HCT116 (cell line): ENCODE measurements at regions not wholly inside any gene's neighbourhood (a gene's known extent, or its start where the extent isn't known, plus 50 kb on each side); places are given as distances from the start of the nearest gene placed in this dataset.

Experiments
- ATAC-seq: fragments of 200-7000 bp; cut with Tn5 transposase; 2 replicates; pipeline ENCODE4 v1.9.1; 2020; ENCODE audit warnings: mild to moderate bottlenecking, moderate library complexity
- BruUV-seq: library from RNA; stranded (reverse); fragments of 400-500 nt; replicated peaks from 2 replicates; lab custom pipeline; 2021; lab: Mats Ljungman, UMichigan
- CTCF ChIA-PET: fragments of 300-600 bp; sonication (Branson Sonifier 250); formaldehyde crosslinking; loops from one replicate; lab custom pipeline; 2021; ENCODE audit warnings: antibody characterized with exemption; lab: Charles Lee
- POLR2A ChIA-PET: fragments of 300-600, 350-600 bp; sonication (Branson Sonifier 250); formaldehyde crosslinking; loops from one replicate; lab custom pipeline; 2021; ENCODE audit warnings: antibody characterized with exemption; lab: Charles Lee
- RAD21 ChIA-PET, 2 experiments: fragments of 300-600 bp; sonication (Branson Sonifier 250); formaldehyde crosslinking; loops; one replicate each; lab custom pipeline; 2023; ENCODE audit warnings: low total read pairs in 2 of 2; ENCODE audit not compliant: uncharacterized antibody in 2 of 2, unreplicated experiment in 2 of 2, low non-redundant PET in 1 of 2; lab: Charles Lee
- DNase-seq: peaks from one replicate; pipeline ENCODE4 v3.0.0-alpha.2; 2010; ENCODE audit warnings: low read depth, low spot score
- H2AFZ ChIP-seq: fragments of 200-600 bp; shearing (Covaris generic), sonication (generic); 2 replicates; pipeline ENCODE4 v1.6.1; 2017; ENCODE audit warnings: low read depth, mixed run types, mixed read lengths, antibody characterized with exemption, low read length; ENCODE audit not compliant: poor library complexity, severe bottlenecking
- H3K27ac ChIP-seq: 2 replicates; pipeline ENCODE4 v1.5.1; 2012; ENCODE audit warnings: low read depth, low read length
- H3K27me3 ChIP-seq: fragments of 200-600 bp; sonication (generic); 2 replicates; pipeline ENCODE4 v1.6.1; 2016; ENCODE audit warnings: mixed run types, low read length, mixed read lengths; ENCODE audit not compliant: insufficient read depth
- H3K36me3 ChIP-seq, 2 experiments: fragments of 200-500 bp in 1 of 2; fragments of 200-600 bp in 1 of 2; sonication (Bioruptor generic) in 1 of 2; sonication (generic) in 1 of 2; 2 replicates each; pipeline versions ENCODE4 v1.5.1 to v1.6.1; 2014 to 2016; ENCODE audit warnings: low read length in 2 of 2, inconsistent platforms in 1 of 2, mixed read lengths in 1 of 2, mixed run types in 1 of 2; ENCODE audit not compliant: insufficient read depth in 2 of 2, control insufficient read depth in 1 of 2
- H3K4me1 ChIP-seq, 2 experiments: fragments of 200-600 bp in 1 of 2; sonication (generic) in 1 of 2; 2 replicates each; pipeline versions ENCODE4 v1.5.1 to v1.6.1; 2012 to 2017; ENCODE audit warnings: low read length in 2 of 2, inconsistent platforms in 1 of 2, mild to moderate bottlenecking in 1 of 2, mixed read lengths in 1 of 2, mixed run types in 1 of 2, moderate library complexity in 1 of 2; ENCODE audit not compliant: insufficient read depth in 2 of 2, control insufficient read depth in 1 of 2
- H3K4me2 ChIP-seq: fragments of 200-600 bp; sonication (generic); 2 replicates; pipeline ENCODE4 v1.6.1; 2017; ENCODE audit warnings: mixed run types, low read length, mixed read lengths
- H3K4me3 ChIP-seq, 2 experiments: fragments of 200-600 bp in 1 of 2; sonication (generic) in 1 of 2; replicated peaks in 1 of 2; 2 replicates each; pipeline ENCODE4 v1.5.1; 2011 to 2016; ENCODE audit warnings: low read length in 2 of 2, control low read depth in 1 of 2, low read depth in 1 of 2, mild to moderate bottlenecking in 1 of 2, mixed read lengths in 1 of 2, mixed run types in 1 of 2
- H3K79me2 ChIP-seq: fragments of 200-600 bp; sonication (generic); 2 replicates; pipeline ENCODE4 v1.6.1; 2017; ENCODE audit warnings: mild to moderate bottlenecking, mixed run types, low read length, moderate library complexity, mixed read lengths; ENCODE audit not compliant: insufficient read depth
- H3K9ac ChIP-seq: fragments of 200-600 bp; sonication (generic); 2 replicates; pipeline ENCODE4 v1.6.1; 2016; ENCODE audit warnings: low read length, mixed read lengths
- H3K9me2 ChIP-seq: fragments of 200-600 bp; sonication (generic), shearing (Covaris generic); 2 replicates; pipeline ENCODE4 v1.6.1; 2017; ENCODE audit warnings: mixed run types, mild to moderate bottlenecking, moderate library complexity; ENCODE audit not compliant: insufficient read depth
- H3K9me3 ChIP-seq, 2 experiments: fragments of 200-500 bp in 1 of 2; fragments of 200-600 bp in 1 of 2; sonication (Bioruptor generic) in 1 of 2; sonication (generic) in 1 of 2; 2 replicates each; pipeline ENCODE4 v1.6.1; 2014 to 2017; ENCODE audit warnings: low read length in 2 of 2, mixed read lengths in 2 of 2, inconsistent platforms in 1 of 2, low read depth in 1 of 2, mild to moderate bottlenecking in 1 of 2, mixed run types in 1 of 2, moderate library complexity in 1 of 2; ENCODE audit not compliant: control insufficient read depth in 1 of 2, insufficient read depth in 1 of 2
- H4K20me1 ChIP-seq: fragments of 200-600 bp; sonication (generic), shearing (Covaris generic); 2 replicates; pipeline ENCODE4 v1.6.1; 2017; ENCODE audit warnings: mixed run types, mild to moderate bottlenecking, moderate library complexity; ENCODE audit not compliant: insufficient read depth
- ATF3 ChIP-seq: IDR thresholded peaks from 2 replicates; pipeline ENCODE4 v1.6.1; 2012
- CBX3 ChIP-seq: IDR thresholded peaks from 2 replicates; pipeline ENCODE4 v1.6.1; 2012; ENCODE audit warnings: low read depth
- CEBPB ChIP-seq: IDR thresholded peaks from 2 replicates; pipeline ENCODE4 v1.6.1; 2012; ENCODE audit warnings: low read depth
- CTCF ChIP-seq, 3 experiments: fragments of 200-600 bp in 1 of 3; sonication (generic) in 1 of 3; IDR thresholded peaks in 2 of 3; conservative IDR thresholded peaks in 1 of 3; 2 replicates each; pipeline ENCODE4 v1.5.1; 2012 to 2017; ENCODE audit warnings: low read depth in 2 of 3, low read length in 2 of 3, antibody characterized with exemption in 1 of 3, borderline replicate concordance in 1 of 3, control low read depth in 1 of 3, mild to moderate bottlenecking in 1 of 3, mixed read lengths in 1 of 3, mixed run types in 1 of 3, moderate library complexity in 1 of 3; ENCODE audit not compliant: insufficient read depth in 1 of 3
- ELF1 ChIP-seq: IDR thresholded peaks from 2 replicates; pipeline ENCODE4 v1.6.1; 2012; ENCODE audit warnings: low read depth, borderline replicate concordance
- EZH2 ChIP-seq: fragments of 200-600 bp; sonication (generic); IDR thresholded peaks from 2 replicates; pipeline ENCODE4 v1.6.1; 2017; ENCODE audit warnings: antibody characterized with exemption, mixed run types
- EZH2phosphoT487 ChIP-seq: fragments of 200-600 bp; IDR thresholded peaks from 2 replicates; pipeline ENCODE4 v1.6.1; 2018; ENCODE audit warnings: antibody characterized with exemption, borderline replicate concordance
- FOSL1 ChIP-seq: IDR thresholded peaks from 2 replicates; pipeline ENCODE4 v1.6.1; 2012; ENCODE audit warnings: low read depth
- JUND ChIP-seq: IDR thresholded peaks from 2 replicates; pipeline ENCODE4 v1.6.1; 2012
- POLR2A ChIP-seq: IDR thresholded peaks from 2 replicates; pipeline ENCODE4 v1.7.0; 2011; ENCODE audit warnings: borderline replicate concordance; ENCODE audit not compliant: insufficient read depth, insufficient read length; ENCODE audit errors: extremely low read depth
- POLR2AphosphoS5 ChIP-seq: IDR thresholded peaks from 2 replicates; pipeline ENCODE4 v1.6.1; 2011; ENCODE audit warnings: mild to moderate bottlenecking, low read depth, low read length, moderate library complexity
- SIN3A ChIP-seq: IDR thresholded peaks from 2 replicates; pipeline ENCODE4 v1.6.1; 2012; ENCODE audit warnings: low read depth
- SP1 ChIP-seq: IDR thresholded peaks from 2 replicates; pipeline ENCODE4 v1.6.1; 2012; ENCODE audit warnings: low read depth
- SRF ChIP-seq: IDR thresholded peaks from 2 replicates; pipeline ENCODE4 v1.6.1; 2012; ENCODE audit warnings: low read depth
- TCF7L2 ChIP-seq: IDR thresholded peaks from 2 replicates; pipeline ENCODE4 v1.7.0; 2011; ENCODE audit warnings: borderline replicate concordance, inconsistent platforms; ENCODE audit not compliant: insufficient read depth, insufficient read length; ENCODE audit errors: extremely low read depth
- YY1 ChIP-seq: IDR thresholded peaks from 2 replicates; pipeline ENCODE4 v1.6.1; 2011; ENCODE audit warnings: low read length, low read depth, moderate library complexity, mild to moderate bottlenecking; ENCODE audit not compliant: insufficient replicate concordance; ENCODE audit errors: extremely low read depth
- ZBTB33 ChIP-seq: IDR thresholded peaks from 2 replicates; pipeline ENCODE4 v1.6.1; 2011; ENCODE audit warnings: mild to moderate bottlenecking, low read length, moderate library complexity; ENCODE audit not compliant: insufficient replicate concordance; ENCODE audit errors: extremely low read depth
- ZFX ChIP-seq: fragments of 450-650 bp; IDR thresholded peaks from 2 replicates; pipeline ENCODE4 v1.6.1; 2017
- intact Hi-C: fragments of 100-400 bp; cut with micrococcal nuclease; formaldehyde crosslinking; loops from 2 replicates; pipeline ENCODE4 v1.10.0; 2022

- Histone ChIP-seq H3K9ac (no peak overlapping the region), H3K27me3 (no peaks in the 10 kb centered on the region), H3K4me2 (no peak overlapping the region), H3K79me2 (no peaks in the 10 kb centered on the region), H3K36me3 (no peaks in the 10 kb centered on the region), H3K9me2 (no peaks in the 10 kb centered on the region), H3K4me3 (no peak overlapping the region), H2AFZ (no peak overlapping the region), H4K20me1 (no peaks in the 10 kb centered on the region), H3K4me1 (no peaks in the 10 kb centered on the region), H3K27ac (no peak overlapping the region), H3K9me3 (no peaks in the 10 kb centered on the region)
- ATAC-seq (no peak), DNase-seq (no peak)
- intact Hi-C loops, result loop anchor here (5.0 kb wide), 1 partner anchor 930 kb away; no protein-coding TSS in a partner anchor
- ChIA-PET RAD21 (no interaction called here), POLR2A (no interaction called here), CTCF (interaction anchor here (1.3 kb wide), 1 partner anchor 14 kb away, joined by 3 read pairs; no protein-coding TSS in a partner anchor)
- no TSS peak for BruUV-seq
- TF ChIP-seq ZFX (no peak), EZH2phosphoT487 (no peak), ELF1 (no peak), FOSL1 (no peak), CEBPB (no peak), POLR2AphosphoS5 (no peak)
- TF ChIP-seq, all 23 proteins: peak for 0
Measured at GRCh38 chr1:88062650-88063153, 621.4 kb upstream of the PKN2 start.

- Histone ChIP-seq H3K36me3 (no peaks in the 10 kb centered on the region), H4K20me1 (no peaks in the 10 kb centered on the region), H3K27ac (no peak overlapping the region), H3K79me2 (no peaks in the 10 kb centered on the region), H3K4me1 (no peaks in the 10 kb centered on the region), H3K9ac (no peak overlapping the region), H3K9me3 (no peaks in the 10 kb centered on the region), H3K9me2 (no peaks in the 10 kb centered on the region), H2AFZ (no peak overlapping the region), H3K4me3 (no peak overlapping the region), H3K4me2 (no peak overlapping the region), H3K27me3 (no peaks in the 10 kb centered on the region)
- DNase-seq (no peak), ATAC-seq (no peak)
- BruUV-seq, result no TSS peak
- RAD21 ChIA-PET, result no interaction called here
- intact Hi-C loops, result loop anchor here (5.0 kb wide), 1 partner anchor 931 kb away; no protein-coding TSS in a partner anchor
- POLR2A ChIA-PET, result no interaction called here
- CTCF ChIA-PET, result no interaction called here
- TF ChIP-seq ATF3 (no peak), ELF1 (no peak), EZH2 (no peak), CTCF (IDR thresholded peaks at IDR 0.05 in 2 of 3, conservative IDR thresholded peaks at IDR 0.05 in 1 of 3; ENCODE audit: borderline replicate concordance in 1 of 3, insufficient read depth in 1 of 3, low read depth in 2 of 3, low read length in 2 of 3) (no peak), SRF (no peak), POLR2AphosphoS5 (no peak), ZBTB33 (no peak), POLR2A (no peak), JUND (no peak), FOSL1 (no peak), ZFX (no peak), SIN3A (no peak), YY1 (no peak), TCF7L2 (no peak), CBX3 (no peak), SP1 (no peak)
Measured at GRCh38 chr1:88063605-88064004, 620.5 kb upstream of the PKN2 start.
